ENCODE measurements at regions not wholly inside any gene's neighbourhood (a gene's known extent, or its start where the extent isn't known, plus 50 kb on each side); places are given as distances from the start of the nearest gene placed in this dataset.

GRCh38 chr2:172375251-172375650 lies 52.1 kb upstream of the ITGA6 start:
- Mint-ChIP-seq H3K9me3 (peaks cover 27% of the 10 kb centered on the region), H3K36me3 (peaks cover 6% of the 10 kb centered on the region), H3K4me3 (no peak overlapping the region), H3K27ac (no peak overlapping the region), H3K27me3 (ENCODE audit: insufficient read depth, low read depth) (peaks cover 11% of the 10 kb centered on the region), H3K4me1 (peaks cover 11% of the 10 kb centered on the region)
- TF ChIP-seq EZH2 (IDR thresholded peaks at IDR 0.05) (no peak), EZH2phosphoT487 (IDR thresholded peaks at IDR 0.05) (no peak), CTCF (IDR thresholded peaks at IDR 0.05) (no peak)
- no peak overlapping the region for H3K27ac ChIP-seq
- no peaks in the 10 kb centered on the region for H3K27me3 ChIP-seq
- no peak for DNase-seq (ENCODE audit: low spot score)
- peaks cover 12% of the 10 kb centered on the region for H3F3A ChIP-seq (ENCODE audit: low read depth)
- no peaks in the 10 kb centered on the region for H4K20me1 ChIP-seq (ENCODE audit: low read depth)
- H2AFZ ChIP-seq (replicated peaks): no peak overlapping the region
- peaks cover 4% of the 10 kb centered on the region for H3K4me1 ChIP-seq
- no peaks in the 10 kb centered on the region for H3K9me3 ChIP-seq (ENCODE audit: low read depth)
- no peak overlapping the region for H3K4me2 ChIP-seq
- no peak overlapping the region for H3K9ac ChIP-seq
- H3K36me3 ChIP-seq: no peaks in the 10 kb centered on the region
- H3K4me3 ChIP-seq: no peak overlapping the region
- no peaks in the 10 kb centered on the region for H3K79me2 ChIP-seq (ENCODE audit: low read depth)

DNA sequence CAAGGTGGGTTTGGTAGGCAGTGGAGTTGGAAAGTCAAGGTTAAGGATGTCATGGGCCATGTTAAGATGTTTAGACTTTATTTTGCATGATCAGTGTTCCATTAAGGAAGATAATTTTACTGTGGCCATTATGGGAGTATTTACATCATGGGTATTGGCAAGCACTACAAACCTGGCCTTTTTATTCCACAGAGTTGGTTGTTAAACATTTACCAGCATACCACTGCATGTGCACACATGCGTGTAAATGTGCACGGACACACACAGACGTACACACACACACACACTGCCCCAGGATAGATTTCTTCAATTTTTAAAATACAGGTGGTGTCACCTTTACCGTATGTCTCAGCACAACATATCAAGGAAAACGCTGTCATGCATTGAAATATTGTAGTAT lies 51.4 kb upstream of the ITGA6 start:
- no peaks in the 10 kb centered on the region for H3K36me3 ChIP-seq
- no peak overlapping the region for H3K27ac ChIP-seq
- peaks cover 20% of the 10 kb centered on the region for H3F3A ChIP-seq (ENCODE audit: low read depth)
- no peak overlapping the region for H2AFZ ChIP-seq (replicated peaks)
- peaks cover 21% of the 10 kb centered on the region for H3K9me3 Mint-ChIP-seq
- peaks cover 18% of the 10 kb centered on the region for H3K4me1 Mint-ChIP-seq
- no peak for DNase-seq (ENCODE audit: low spot score)
- no peak overlapping the region for H3K9ac ChIP-seq
- peaks cover 11% of the 10 kb centered on the region for H3K27me3 Mint-ChIP-seq (ENCODE audit: insufficient read depth, low read depth)
- H3K27ac Mint-ChIP-seq: no peak overlapping the region
- TF ChIP-seq CTCF (IDR thresholded peaks at IDR 0.05) (no peak), EZH2phosphoT487 (IDR thresholded peaks at IDR 0.05) (no peak), EZH2 (IDR thresholded peaks at IDR 0.05) (no peak)
- H4K20me1 ChIP-seq (ENCODE audit: low read depth): no peaks in the 10 kb centered on the region
- peaks cover 12% of the 10 kb centered on the region for H3K4me1 ChIP-seq
- H3K36me3 Mint-ChIP-seq: peaks cover 5% of the 10 kb centered on the region
- H3K9me3 ChIP-seq (ENCODE audit: low read depth): no peaks in the 10 kb centered on the region
- H3K27me3 ChIP-seq: no peaks in the 10 kb centered on the region
- no peak overlapping the region for H3K4me3 ChIP-seq
- no peaks in the 10 kb centered on the region for H3K79me2 ChIP-seq (ENCODE audit: low read depth)
- H3K4me3 Mint-ChIP-seq: no peak overlapping the region
- no peak overlapping the region for H3K4me2 ChIP-seq

GRCh38 chr2:172376505-172377125 lies 50.8 kb upstream of the ITGA6 start:
- peaks cover 11% of the 10 kb centered on the region for H3K27me3 Mint-ChIP-seq (ENCODE audit: insufficient read depth, low read depth)
- peaks cover 16% of the 10 kb centered on the region for H3K9me3 Mint-ChIP-seq
- H3K36me3 Mint-ChIP-seq: peaks cover 3% of the 10 kb centered on the region
- no peaks in the 10 kb centered on the region for H3K9me3 ChIP-seq (ENCODE audit: low read depth)
- H4K20me1 ChIP-seq (ENCODE audit: low read depth): no peaks in the 10 kb centered on the region
- H3K9ac ChIP-seq: no peak overlapping the region
- no peaks in the 10 kb centered on the region for H3K79me2 ChIP-seq (ENCODE audit: low read depth)
- H2AFZ ChIP-seq (replicated peaks): no peak overlapping the region
- H3K4me1 Mint-ChIP-seq: peaks cover 24% of the 10 kb centered on the region
- no peak overlapping the region for H3K27ac Mint-ChIP-seq
- DNase-seq (ENCODE audit: low spot score): no peak
- H3K27ac ChIP-seq: no peak overlapping the region
- TF ChIP-seq CTCF (IDR thresholded peaks at IDR 0.05) (no peak), EZH2 (IDR thresholded peaks at IDR 0.05) (no peak), EZH2phosphoT487 (IDR thresholded peaks at IDR 0.05) (no peak)
- H3F3A ChIP-seq (ENCODE audit: low read depth): peaks cover 26% of the 10 kb centered on the region
- H3K27me3 ChIP-seq: no peaks in the 10 kb centered on the region
- no peak overlapping the region for H3K4me2 ChIP-seq
- no peak overlapping the region for H3K4me3 Mint-ChIP-seq
- no peaks in the 10 kb centered on the region for H3K36me3 ChIP-seq
- peaks cover 18% of the 10 kb centered on the region for H3K4me1 ChIP-seq
- H3K4me3 ChIP-seq: no peak overlapping the region

All from neural progenitor cell (in vitro differentiated cells).